ENCODE measurements at regions not wholly inside any gene's neighbourhood (a gene's known extent, or its start where the extent isn't known, plus 50 kb on each side); places are given as distances from the start of the nearest gene placed in this dataset.
A peak's percentile ranks its signal among the peaks of the same experiment; 100 is the strongest.

DNA sequence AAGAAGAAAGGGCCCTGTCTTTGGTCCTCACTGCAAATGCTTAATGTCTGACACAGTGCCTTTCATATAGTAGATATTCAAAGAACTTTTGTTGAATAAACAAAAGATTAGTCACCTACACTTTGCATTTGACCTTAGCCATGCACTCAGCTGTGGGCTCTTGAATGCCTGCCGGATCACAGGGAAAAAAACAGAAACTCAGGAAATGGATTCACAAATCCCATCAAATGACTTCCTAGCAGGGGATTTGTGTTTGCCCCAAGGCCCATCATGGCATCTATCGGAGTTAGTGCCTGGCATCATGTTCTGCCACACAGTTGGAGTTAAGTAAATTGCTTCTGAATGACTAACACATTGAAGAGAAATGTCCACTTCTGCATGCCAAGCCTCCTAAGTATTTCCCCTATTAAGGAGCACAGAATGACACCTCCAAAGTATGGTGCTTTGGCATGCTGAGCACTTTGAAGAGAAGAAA is 72.3 kb upstream of the DST start:
- no peak for DNase-seq (ENCODE audit: low spot score)

DNA sequence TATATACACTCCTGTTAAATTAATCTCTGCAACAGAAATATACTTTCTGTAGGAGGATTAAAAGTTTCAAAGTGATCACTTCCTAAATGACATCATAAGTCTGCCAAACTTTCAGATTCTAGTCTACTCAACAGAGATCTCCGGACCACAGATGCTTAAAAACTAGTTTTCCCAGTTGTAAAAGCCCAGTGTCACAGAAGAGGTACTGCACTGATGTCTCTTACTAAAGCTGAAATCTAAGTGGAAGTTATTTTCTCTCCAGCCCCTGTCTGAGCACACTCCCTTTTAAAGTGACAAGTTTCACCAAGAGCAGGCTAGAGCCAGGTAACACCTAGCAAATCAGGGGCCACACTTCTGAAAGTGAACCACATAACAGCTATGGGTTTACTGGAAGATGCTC is 71.6 kb upstream of the DST start:
- DNase-seq (ENCODE audit: low spot score): no peak

DNA sequence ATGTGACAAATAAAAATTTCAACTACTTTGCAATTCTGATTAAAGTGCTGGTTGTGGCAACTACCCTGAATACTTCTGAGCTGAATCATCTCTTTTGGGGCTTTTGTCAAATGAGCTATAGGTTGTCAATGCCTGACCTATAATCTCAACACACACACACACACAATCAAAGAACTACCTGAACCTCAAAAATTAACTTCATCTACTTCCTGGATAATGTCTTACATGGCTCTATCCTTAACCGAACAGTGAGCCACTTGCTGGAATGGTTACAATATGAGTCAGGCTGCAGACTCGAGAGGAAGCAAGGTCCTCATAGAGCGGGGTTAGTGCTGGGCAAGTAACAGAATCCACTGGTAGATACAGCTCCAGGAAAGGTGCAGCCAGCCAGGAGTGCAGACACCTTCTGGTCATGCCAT is 70.6 kb upstream of the DST start:
- DNase-seq (ENCODE audit: low spot score): no peak

DNA sequence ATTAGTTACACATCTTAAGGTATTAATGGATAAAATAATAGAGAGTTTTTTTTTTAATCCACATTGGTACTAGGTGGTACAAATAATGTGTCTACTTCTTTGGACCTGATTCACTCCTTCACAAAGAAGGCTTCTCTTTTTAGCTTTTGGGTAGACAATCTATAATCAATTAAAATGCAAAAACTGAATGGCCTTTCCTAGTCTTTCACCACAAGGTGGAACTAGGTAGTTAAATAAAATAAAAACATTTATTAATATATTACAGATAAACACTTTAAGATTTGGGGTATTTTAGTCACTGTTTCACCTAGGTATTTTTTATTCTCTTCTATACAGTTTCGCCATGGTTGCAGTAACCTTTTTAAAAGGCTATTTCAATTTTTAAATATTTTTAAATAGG is 68.3 kb upstream of the DST start:
- DNase-seq (ENCODE audit: low spot score): no peak

DNA sequence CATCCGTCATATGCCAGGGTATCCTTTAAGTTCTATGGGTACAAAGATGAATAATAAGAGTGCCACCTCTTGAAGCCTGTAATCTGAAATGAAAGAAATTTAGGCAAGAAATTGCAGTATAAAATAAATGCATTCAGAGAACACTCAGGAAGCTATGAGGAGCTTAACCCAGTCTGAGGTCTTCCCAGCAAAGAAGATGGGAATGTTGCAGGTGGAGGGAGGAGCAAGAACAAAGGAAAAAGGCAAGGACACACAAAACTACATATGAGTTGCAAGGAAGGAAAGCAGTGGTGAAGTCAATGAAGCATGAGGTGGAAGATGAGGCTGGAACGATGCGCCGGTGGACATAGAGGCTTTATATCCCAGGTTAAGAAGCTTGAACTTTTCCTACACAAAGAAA is 67.0 kb upstream of the DST start:
- DNase-seq (ENCODE audit: low spot score): no peak

DNA sequence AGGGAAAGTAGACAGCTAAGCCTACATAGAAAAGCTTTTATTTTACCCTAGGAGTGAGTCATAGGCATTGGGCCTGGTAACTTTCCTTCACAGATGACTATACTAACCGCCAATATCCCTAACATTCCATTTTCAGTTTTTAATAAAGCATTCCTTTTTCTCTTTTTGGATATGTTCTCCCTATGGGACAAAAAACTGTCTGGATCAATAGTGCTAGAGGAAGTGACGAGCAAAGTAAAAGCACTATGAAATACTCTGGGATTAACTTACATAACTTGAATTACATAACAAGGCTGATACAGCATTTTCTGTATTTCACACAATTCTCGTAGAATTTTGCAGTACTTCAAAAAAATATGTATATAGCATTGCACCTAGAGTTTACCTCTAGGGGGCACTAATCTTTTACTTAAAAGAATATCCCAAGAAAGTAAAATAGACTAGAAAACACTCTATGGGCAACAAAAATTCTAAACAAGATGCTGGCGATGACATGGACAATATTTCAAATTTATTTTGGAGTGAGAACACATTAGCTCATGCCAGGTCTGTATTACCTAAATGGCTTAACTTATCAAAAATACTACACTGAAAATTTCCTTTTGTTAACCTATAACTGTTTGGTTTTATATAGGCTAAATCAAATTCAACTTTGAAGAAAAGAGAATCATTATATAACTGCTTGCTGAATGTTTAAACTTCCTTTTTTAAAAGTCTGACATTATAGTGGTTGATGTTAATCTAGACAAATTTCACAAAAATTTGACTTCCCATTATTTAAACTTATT is 66.3 kb upstream of the DST start:
- peak; percentile 69 for DNase-seq (ENCODE audit: low spot score)

DNA sequence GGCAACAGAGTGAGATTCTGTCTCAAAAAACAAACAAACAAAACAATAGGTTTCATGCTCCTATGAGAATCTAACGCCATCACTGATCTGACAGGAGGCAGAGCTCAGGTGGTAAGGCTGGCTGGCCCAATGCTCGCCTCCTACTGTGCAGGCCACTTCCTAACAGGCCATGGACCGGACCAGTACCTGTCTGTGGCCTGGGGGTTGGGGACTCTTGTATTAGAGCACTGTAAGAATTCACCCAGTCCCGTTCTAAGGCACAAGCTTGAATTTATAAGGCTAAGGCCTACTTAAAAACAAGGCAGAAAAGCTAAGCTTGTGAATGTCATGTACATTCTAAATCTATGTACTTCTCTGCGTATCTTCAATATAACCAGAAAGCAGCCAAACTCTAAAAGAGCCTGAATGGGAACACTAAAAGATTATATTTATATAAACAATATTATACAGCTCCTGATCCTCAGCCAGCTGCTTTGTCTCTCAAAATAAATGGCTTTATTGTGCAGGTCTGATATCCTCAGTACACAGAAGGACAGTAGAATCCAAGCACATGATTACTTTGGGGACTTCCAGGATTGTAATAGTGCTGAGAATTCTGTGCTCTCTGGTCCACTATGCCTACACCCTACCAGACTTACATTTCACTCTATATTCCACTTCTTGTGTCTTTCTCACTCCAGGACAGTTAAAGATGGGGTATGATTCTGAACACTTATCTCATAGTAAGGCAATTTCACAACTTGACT is 64.5 kb upstream of the DST start:
- no peak for DNase-seq (ENCODE audit: low spot score)

DNA sequence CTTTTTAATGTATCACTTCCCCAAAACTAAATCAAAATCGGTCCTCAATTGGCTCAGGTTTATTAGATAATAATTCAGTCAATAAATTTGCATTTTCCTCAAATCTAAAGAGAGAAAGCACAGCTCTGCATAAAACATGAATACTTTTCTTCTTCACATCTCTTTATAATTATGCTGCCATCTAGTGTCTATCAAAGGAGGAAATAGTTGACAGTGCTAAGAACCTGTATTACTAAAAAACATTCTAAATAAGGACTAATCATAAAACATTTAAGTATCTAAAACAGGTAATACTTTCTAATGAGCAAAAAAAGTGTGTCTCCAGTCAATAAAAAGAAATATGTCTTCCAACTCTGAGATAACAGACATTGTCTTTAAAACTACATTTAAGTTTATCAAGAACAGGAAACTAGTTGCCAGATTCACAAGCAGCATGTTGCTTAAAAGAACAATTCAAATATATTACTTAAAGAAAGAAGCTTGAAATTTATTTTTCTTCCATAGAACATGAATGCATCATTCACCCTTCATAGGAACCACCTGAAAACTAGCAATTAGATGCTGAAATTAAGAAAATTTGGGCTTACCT is 56.5 kb upstream of the DST start:
- peak; percentile 54 for DNase-seq (ENCODE audit: low spot score)

DNA sequence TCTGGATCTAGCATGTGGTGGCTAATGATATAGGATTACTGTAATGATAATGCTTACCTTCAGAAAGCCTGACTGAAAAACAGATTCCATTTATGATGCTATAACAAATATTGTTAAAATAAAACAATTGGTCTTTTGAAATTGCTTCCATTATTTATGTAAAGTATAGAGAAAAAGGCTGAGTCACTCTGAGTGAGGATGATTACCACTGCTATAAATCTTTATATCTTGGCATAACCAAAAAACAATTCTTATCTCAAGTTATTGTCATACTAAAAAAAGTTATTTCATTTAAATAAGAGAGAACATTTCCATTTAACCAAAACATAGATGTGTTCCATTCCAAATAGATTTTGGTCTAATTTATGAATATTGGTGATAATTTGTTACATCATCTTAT is 53.0 kb upstream of the DST start:
- DNase-seq (ENCODE audit: low spot score): no peak

DNA sequence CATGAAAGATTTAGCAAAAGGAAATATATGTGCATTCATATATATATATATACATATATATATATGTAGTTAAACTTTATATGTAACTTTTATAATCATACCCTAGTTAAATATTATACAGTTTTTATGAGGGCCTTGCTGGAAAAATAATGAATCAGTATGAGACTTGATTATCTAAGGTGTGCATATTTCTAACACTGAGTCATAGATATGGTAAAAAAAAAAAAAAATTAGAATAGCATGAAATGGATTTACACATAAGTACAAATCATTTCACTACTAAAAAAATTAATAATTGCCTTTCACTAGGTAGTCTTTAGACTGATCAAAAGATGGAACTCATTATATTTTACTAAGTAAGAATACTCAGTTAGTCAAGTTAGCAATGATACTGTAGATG is 51.3 kb upstream of the DST start:
- no peak for DNase-seq (ENCODE audit: low spot score)

DNA sequence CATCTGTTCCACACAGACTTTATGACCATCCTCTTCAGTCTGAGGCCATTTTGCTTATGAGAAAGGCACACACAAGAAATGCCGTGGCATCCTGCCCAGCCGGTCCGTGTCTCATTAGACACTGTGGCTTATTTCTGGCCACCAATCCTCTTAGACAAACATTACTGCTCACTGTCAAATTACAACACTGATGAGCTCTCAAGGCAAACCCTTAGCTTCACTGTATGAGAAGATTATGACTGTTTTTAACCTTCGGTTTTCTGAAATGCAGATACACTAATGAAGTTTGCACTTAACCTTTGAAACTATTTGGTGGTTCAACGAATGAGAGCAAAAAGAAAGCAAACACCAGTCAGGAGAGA is 50.5 kb upstream of the DST start:
- no peak for DNase-seq (ENCODE audit: low spot score)

DNA sequence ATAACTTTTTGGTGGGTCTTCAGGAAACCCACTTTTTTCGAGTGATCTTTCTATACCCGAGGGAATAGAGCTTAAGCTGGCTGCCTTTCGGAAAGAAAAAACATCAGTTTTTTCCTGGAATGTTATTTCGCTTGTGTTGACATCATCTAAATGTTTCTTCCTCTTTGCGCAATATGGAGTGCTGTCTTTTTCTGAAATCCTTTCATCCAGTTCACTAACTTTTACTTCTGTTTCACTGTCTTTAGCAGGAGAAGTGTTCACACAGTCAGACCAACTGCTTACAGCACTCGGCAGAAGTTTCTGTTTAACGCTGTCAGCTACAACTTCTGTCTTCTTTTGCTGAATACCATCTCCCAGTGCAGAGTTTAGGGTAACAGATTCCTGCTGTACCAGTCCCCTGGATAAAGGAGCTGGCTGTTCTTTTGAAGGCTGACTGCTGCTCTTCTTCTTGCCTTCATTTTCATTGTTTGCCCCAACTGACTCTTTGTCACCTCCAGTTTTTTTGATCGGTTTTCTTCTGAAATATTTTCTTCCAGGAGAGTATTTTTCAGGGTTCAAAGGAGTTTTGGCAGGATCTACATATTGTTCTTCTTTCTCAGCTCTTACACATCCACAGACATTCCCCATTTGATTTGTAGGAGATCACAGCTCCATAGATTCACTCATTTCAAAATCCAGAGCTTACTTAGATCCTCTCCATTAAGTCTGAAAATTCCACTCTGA is 50.0 kb upstream of the DST start:
- no peak for DNase-seq (ENCODE audit: low spot score)
